ENCODE measurements at regions not wholly inside any gene's neighbourhood (a gene's known extent, or its start where the extent isn't known, plus 50 kb on each side); places are given as distances from the start of the nearest gene placed in this dataset.

GRCh38 chr6:43880236-43881137 is 110.5 kb downstream of the VEGFA start:
- TF ChIP-seq POLR2AphosphoS5 (IDR thresholded peaks at IDR 0.05; ENCODE audit: low read depth), result no peak
- no peak for TF ChIP-seq CTCF (IDR thresholded peaks at IDR 0.05; ENCODE audit: insufficient read depth, low read length)
- TF ChIP-seq, protein P1, sequence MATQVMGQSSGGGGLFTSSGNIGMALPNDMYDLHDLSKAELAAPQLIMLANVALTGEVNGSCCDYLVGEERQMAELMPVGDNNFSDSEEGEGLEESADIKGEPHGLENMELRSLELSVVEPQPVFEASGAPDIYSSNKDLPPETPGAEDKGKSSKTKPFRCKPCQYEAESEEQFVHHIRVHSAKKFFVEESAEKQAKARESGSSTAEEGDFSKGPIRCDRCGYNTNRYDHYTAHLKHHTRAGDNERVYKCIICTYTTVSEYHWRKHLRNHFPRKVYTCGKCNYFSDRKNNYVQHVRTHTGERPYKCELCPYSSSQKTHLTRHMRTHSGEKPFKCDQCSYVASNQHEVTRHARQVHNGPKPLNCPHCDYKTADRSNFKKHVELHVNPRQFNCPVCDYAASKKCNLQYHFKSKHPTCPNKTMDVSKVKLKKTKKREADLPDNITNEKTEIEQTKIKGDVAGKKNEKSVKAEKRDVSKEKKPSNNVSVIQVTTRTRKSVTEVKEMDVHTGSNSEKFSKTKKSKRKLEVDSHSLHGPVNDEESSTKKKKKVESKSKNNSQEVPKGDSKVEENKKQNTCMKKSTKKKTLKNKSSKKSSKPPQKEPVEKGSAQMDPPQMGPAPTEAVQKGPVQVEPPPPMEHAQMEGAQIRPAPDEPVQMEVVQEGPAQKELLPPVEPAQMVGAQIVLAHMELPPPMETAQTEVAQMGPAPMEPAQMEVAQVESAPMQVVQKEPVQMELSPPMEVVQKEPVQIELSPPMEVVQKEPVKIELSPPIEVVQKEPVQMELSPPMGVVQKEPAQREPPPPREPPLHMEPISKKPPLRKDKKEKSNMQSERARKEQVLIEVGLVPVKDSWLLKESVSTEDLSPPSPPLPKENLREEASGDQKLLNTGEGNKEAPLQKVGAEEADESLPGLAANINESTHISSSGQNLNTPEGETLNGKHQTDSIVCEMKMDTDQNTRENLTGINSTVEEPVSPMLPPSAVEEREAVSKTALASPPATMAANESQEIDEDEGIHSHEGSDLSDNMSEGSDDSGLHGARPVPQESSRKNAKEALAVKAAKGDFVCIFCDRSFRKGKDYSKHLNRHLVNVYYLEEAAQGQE (IDR thresholded peaks at IDR 0.05; ENCODE audit: insufficient replicate concordance, low read depth), result no peak
